HG02571 (cell line): ENCODE measurements at regions not wholly inside any gene's neighbourhood (a gene's known extent, or its start where the extent isn't known, plus 50 kb on each side); places are given as distances from the start of the nearest gene placed in this dataset.
"Not testable (repeated sequence)": the region's sequence is repeated elsewhere in the genome, so short reads cannot be mapped to it uniquely, and the experiment has no call there.

Experiments used
- ATAC-seq: cut with Tn5 transposase; IDR thresholded peaks from one replicate; pipeline ENCODE4 v1.9.1; 2021; ENCODE audit warnings: mild to moderate bottlenecking, moderate library complexity; ENCODE audit not compliant: unreplicated experiment

- no peak for ATAC-seq
Observed at GRCh38 chr18:55763298-55763697, 175.3 kb upstream of the TCF4 start.

GRCh38 chr18:55762424-55762823 lies 174.4 kb upstream of the TCF4 start:
- ATAC-seq = no peak

GRCh38 chr18:55753643-55754263 lies 165.8 kb upstream of the TCF4 start:
- no peak for ATAC-seq

GRCh38 chr18:55751476-55751875 lies 163.5 kb upstream of the TCF4 start:
- ATAC-seq = no peak

- ATAC-seq = no peak
Observed at GRCh38 chr18:55748227-55748738, 160.3 kb upstream of the TCF4 start.

- ATAC-seq = no peak
Observed at GRCh38 chr18:55744206-55744605, 156.2 kb upstream of the TCF4 start.

- no peak for ATAC-seq
Observed at GRCh38 chr18:55743736-55744135, 155.7 kb upstream of the TCF4 start.

GRCh38 chr18:55743133-55743532 lies 155.1 kb upstream of the TCF4 start:
- ATAC-seq = no peak

- no peak for ATAC-seq
Observed at GRCh38 chr18:55739488-55739887, 151.5 kb upstream of the TCF4 start.

- ATAC-seq = no peak
Observed at GRCh38 chr18:55738483-55739114, 150.6 kb upstream of the TCF4 start.

GRCh38 chr18:55737781-55738468 lies 149.9 kb upstream of the TCF4 start:
- ATAC-seq = no peak

- no peak for ATAC-seq
Observed at GRCh38 chr18:55737266-55737665, 149.3 kb upstream of the TCF4 start.

GRCh38 chr18:55735969-55736368 lies 148.0 kb upstream of the TCF4 start:
- no peak for ATAC-seq

- no peak for ATAC-seq
Observed at GRCh38 chr18:55735199-55735855, 147.3 kb upstream of the TCF4 start.

GRCh38 chr18:55732227-55733106 lies 144.5 kb upstream of the TCF4 start:
- ATAC-seq = no peak

- no peak for ATAC-seq
Observed at GRCh38 chr18:55731594-55732042, 143.6 kb upstream of the TCF4 start.

GRCh38 chr18:55721006-55721405 lies 133.0 kb upstream of the TCF4 start:
- ATAC-seq = not testable (repeated sequence)

- ATAC-seq = no peak
Observed at GRCh38 chr18:55713707-55714106, 125.7 kb upstream of the TCF4 start.

- no peak for ATAC-seq
Observed at GRCh38 chr18:55706898-55707297, 118.9 kb upstream of the TCF4 start.

GRCh38 chr18:55699233-55699765 lies 111.3 kb upstream of the TCF4 start:
- ATAC-seq = no peak
